ENCODE measurements at regions not wholly inside any gene's neighbourhood (a gene's known extent, or its start where the extent isn't known, plus 50 kb on each side); places are given as distances from the start of the nearest gene placed in this dataset.

DNA sequence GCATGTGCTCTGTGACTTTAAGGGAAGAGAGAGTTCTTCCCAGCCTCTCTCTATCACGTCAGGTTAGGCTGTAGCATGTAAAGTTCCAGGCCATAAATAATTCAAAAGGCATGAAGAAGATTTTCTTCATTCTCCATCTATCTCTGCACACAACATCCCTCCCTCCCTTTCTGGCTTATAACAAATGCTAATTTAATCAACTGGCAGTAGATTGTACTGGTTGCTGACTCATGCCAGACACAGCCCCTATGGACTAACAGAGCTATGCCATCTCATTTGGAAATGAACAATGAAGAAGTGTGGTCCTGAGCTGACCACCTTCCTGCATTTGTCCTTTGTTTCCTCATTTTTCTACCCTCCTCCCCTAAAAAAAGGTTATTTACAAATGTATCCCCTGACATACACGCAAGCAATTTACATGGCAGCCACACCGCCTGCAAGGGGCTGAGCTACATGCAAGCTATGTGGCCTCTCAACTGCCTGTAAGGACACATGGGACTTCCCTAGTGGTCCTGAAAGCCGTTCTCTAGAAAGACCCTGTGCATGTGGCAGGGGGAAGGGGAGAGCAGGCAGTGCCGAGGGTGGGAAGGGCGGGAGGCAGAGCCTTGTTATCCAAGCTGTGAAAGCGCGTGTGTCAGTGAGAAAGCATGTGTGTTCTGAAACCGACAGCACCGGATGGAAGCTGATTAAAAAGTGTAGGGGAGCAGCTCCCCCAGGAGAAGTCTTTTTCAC is 90.9 kb upstream of the KLF7 start:
- DNase-seq (ENCODE audit: low read depth in 3 of 3, low spot score in 1 of 3): no peak

DNA sequence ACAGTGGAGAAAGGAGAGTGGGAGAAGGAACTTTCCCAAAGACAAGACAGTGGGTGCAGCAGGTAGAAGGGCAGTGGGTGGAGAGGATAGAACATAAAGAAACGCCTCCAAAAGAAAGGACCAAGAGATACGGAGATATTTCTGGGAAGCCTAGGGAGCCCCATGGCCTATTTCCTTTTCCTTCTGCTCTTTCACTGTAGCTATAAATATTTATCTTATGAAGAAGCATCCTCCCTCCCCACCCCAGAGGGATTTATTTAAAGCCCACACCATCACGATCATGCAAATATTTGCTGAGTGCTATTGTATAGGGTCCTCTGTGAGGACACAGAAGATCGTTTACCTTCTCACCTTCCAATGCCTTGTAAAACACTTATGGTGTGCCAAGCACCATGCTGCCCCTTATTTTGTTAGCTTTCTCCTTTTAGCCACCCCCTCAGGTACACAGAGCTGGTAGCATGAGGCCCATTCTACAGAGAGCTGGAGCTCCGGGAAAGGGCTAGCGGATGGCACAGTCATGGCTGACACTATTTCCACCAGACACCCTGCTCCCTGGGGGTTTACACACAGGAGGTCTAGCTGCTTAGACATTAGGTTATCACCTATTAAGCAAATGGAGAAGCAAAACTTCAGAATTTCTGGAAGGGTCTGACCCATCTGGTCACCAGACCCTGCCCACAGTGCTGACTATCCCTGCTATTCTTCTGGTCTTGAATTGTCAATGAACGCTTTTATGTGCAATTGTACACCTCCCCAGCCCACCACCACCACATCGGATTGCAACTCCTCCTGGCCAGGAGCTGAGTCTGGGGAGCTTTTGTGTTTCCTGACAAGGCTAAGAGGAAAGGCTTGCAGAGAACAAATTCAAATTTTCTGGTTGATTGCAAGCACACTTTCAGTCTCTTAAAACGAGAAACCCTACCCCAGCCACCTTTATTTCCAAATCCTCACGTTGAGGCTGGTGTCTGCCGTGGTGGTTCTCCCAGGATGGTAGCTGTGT is 91.8 kb upstream of the KLF7 start:
- no peak for DNase-seq (ENCODE audit: low read depth in 3 of 3, low spot score in 1 of 3)

DNA sequence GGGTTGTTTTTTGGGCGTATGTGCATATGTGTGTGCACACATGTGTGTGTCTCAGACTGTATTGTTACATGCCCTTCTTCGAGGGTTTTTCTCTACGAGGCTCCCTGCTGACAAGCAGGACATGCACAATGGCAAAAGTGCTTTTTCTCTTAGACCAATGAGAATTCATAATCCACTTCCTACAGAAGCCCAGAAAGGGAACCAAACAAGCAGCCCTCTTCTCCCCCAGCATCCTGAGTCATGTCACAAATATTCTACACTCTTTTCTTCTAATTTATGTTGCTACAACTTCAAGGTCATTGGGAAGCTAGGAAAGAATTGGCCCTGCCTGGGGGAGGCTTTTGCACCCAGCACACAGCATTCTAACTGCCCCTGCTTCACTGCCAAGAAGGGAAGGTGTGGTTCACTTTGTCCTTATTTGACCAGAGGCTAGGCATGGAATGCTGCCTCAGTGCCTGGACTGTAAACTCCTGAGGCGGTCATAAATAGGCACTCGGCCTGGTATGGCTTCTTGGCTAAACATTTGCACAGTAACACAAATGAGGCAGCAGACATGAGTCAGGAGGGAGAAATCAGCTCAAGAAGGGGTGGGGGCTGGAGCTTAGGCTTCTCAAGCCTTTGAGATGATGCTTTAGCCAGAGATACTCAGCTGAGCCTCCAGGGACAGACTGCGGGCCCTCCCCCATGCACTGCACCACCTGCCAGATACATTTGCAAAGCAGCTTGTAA is 92.7 kb upstream of the KLF7 start:
- DNase-seq (ENCODE audit: low read depth in 3 of 3, low spot score in 1 of 3): no peak

DNA sequence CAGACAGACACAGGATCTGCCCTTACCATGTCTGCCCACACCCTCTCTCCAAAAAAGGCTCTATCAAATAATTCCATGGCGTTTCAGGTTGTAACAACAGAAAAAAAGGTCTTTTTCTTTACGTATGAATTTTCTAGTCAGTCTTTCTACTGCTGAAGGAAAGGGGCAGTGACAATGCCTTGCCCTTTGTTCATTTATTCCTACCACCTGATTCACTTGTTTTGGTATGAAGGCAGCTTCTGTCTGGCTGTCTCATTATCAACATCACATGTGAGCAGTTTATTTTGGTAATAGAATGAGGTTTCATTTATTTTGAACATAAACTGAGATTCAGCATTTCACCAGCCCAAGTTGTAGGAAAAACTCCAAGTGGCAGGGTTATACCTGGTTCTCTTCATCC is 94.3 kb upstream of the KLF7 start:
- DNase-seq (ENCODE audit: low read depth in 3 of 3, low spot score in 1 of 3): no peak

DNA sequence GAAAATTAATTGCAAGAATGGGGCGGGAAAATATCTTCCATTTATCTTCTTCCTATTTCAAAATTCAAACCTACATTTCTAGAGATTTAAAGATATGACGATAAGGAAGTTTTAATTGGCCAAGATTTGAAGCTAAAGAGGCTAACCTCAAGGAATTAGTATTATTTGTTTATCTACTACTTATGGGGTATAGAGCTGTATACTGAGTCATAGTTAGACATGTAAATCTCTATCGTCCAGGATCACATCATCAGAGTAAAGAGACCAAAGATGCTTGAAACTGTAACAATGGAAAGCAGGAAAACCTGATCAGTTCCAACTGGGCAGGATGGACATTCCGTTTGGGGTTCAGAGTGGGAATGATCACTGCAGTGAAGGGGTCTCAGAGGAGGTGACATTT is 95.2 kb upstream of the KLF7 start:
- DNase-seq (ENCODE audit: low read depth in 3 of 3, low spot score in 1 of 3): no peak

DNA sequence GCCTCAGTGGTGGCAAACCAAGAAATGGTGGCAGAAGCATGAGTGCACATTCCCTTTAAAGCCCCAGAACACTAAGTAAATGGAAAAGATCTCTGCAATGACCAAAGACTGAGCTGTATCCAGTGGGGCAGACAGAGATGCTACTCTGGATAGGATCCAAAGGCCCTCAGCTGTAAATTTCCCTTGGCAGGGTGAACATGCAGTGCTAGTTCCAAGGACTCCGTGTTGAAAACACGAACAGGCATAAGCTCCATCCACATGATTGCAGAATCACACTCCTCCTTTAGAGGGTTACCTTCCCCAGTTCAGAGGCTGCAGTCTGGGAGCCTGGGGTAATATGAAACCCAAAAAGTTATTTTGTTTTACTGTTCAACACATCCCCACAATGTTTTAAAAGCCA is 98.6 kb upstream of the KLF7 start:
- no peak for DNase-seq (ENCODE audit: low read depth in 3 of 3, low spot score in 1 of 3)

DNA sequence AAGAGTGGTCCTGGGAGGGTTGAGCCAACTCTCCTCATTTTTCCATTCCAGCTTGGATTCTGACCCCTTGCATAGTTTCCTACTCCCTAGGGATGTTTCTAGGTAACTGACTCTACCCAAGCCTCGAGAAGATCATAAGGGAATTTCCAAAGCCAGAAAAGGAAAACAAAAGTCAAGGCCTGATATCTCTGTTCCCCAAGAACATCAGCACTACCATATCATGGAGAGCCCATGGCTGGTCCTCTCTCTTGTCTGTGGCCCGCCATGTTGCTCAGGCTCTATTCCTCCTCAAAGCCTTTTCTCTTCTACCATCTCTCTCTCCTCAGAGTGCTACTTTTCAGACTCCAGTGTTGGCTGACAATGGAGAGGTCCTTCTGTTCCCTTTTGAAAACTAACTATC is 99.6 kb upstream of the KLF7 start:
- no peak for DNase-seq (ENCODE audit: low read depth in 3 of 3, low spot score in 1 of 3)

DNA sequence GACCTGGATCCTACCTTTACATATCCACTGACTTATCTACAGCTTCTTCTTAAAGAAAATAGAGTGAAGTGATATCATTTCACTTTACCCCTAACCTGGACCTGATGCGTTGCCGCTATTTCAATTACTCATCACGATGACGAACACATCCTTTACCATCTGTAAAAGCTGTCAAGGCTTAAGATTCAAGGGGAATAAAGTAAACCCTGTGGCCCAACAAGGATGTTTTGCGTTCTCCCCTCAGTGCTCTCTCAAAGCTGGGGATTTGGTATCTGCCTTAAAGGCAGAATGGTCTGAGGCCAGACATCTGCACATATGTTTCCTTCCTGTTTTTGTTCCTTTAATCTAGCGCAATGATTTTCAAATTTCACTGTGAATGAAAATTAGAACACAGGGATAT is 100.1 kb upstream of the KLF7 start:
- DNase-seq (ENCODE audit: low read depth in 3 of 3, low spot score in 1 of 3): no peak

DNA sequence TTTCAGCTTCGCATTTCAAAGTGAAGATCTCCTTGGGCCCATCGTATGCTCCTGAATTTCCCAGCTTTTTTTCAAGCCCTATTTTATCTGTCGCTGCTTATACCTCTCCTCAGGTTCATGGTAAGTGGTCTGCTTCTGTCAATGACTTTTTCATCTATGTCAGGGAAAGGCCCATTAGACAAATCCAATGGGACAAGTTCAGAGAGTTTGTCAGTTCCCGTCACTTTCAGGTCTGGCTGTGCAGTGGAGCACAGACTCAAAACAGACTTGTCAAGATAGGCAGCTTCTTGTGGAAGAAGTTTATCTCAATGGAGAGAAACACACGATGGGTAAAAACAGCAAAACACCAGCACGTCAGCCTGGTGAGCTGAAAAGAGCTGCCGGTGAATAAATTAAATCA is 100.9 kb upstream of the KLF7 start:
- DNase-seq (ENCODE audit: low read depth in 3 of 3, low spot score in 1 of 3): no peak

DNA sequence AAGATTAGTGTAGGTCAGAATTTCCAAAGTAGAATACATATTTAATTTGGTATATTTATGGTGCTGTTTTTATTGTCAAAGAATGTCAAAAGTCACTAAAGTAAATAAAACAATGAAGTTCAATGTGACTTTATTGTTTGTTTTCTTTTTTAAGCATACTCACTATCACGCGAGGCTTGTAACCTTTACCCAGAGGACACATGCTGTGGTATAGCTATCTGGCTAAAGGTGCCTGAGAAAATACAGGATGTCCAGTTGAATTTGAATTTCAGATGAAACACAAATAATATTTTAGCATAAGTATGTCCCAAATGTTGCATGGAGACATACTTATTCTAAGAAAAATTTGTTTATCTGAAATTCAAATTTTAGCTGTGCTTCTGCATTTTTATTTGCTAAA is 103.3 kb upstream of the KLF7 start:
- DNase-seq (ENCODE audit: low read depth in 3 of 3, low spot score in 1 of 3): no peak

DNA sequence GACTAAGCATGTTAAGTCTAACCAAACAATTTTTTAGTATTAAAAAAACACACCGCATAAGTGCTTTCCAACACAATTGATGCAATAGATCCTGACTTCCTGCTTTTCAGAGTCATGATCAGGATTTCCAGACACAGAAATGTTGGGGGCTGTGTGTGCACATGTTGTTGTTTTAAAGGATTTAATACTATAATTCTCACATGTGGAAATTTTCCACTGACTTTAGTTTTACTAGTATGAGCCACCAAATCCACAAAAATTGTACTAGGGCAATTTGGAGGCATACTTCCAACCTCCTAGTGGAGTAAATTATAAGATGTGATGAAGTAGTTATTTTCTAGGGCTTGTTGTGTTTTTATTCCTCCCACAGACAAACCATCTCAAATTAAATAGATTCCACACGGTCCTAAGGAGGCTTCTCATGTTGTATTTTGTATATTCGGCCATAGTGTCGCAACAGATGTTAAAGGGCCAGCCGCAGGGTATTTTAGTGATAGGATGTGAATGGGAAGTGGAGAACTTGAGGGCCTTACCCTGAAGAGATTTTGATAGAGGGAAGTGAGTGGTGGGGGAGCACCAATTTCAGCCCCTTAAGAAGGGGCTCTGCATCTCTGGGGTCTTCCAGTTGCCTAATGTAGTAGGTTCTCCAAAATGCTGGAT is 108.9 kb upstream of the KLF7 start:
- no peak for DNase-seq (ENCODE audit: low read depth in 3 of 3, low spot score in 1 of 3)

DNA sequence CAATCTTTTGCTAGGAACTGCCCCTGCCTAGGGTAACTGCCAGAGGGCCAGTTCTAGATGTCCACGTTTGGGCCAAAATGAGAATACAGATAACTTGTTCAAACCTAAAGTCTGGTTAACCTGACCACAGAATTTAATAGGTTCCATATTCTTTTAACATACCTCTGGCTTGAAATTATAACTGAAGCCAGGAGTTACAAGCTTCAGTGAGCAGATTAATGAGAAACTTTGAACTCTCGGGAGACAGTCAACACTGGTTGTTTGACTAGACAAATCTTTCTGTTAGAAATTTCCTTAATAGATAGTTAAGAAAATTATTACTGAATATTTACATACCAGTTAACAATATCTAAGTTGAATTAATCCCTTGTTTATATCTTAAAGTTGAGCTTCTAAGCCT is 110.0 kb upstream of the KLF7 start:
- DNase-seq (ENCODE audit: low read depth in 3 of 3, low spot score in 1 of 3): no peak

DNA sequence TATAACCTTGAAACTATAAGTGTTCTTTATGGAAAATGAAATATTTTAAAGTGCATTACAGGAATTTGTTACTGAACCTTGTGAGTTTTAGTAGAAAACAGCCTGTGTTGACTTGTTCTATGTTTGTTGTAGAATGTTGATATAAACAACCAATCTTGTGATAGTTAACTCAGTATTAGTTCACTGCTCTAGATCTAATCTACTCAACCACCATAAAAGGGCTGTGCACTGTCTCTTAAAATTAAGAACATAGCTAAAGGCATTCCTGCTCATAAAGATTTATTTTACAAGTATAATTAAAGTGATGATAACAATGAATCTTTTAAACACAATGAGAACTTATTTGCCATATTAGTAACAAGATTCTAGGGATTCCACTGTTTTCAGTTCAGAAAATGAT is 110.5 kb upstream of the KLF7 start:
- DNase-seq (ENCODE audit: low read depth in 3 of 3, low spot score in 1 of 3): no peak

DNA sequence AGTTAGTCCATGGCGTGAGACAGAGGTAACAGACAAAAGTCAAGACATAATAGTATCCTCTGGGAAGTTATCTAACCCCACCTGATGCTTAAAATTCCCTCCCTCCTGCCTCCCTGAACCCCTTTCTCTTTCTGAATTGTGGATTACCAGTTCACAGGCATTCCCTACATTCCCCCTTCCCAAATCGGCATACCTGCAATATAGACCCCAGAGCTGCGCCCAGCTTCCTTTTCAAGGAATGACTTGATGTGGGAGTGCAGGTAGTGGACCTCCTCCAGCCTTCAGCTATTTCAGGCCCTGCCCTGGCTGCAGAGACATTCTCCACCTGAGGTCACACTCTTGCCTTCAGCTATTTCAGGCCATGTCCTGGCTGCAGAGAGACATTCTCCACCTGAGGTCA is 111.1 kb upstream of the KLF7 start:
- DNase-seq (ENCODE audit: low read depth in 3 of 3, low spot score in 1 of 3): no peak

DNA sequence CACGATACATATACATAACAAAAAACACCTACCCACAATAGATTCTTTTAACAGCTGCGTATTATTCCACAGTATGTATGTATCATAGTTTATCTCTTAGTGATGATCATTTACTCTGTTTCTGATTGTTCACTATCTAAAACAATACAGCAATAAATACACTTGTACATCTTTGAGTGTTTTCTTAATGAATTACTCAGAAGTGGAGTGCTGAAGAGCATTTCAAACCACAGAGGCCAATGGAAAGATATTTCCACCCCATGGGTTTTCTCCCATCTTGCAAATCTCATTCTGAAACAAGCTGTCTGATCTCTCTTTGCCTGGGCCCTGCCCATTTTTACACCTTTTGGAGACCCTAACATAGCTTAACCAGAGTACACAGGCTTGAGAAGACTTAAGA is 113.8 kb upstream of the KLF7 start:
- no peak for DNase-seq (ENCODE audit: low read depth in 3 of 3, low spot score in 1 of 3)

DNA sequence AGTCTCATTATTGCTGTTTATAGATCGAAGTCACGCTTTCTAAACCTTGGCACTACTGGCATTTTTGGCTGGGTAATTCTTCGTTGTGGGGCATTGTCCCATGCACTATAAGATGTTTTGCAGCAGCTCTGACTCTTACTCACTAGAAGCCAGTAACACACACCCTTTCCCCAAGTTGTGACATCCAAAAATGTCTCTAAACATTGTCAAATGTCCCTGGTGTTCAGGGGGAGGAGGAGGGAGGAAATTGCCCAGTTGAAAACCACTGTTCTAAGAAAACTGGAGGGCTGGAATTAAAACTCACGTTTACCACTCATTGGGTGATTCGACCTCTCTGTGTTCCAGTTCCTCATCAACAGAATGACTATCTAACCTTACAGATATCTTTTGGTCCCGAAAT is 115.7 kb upstream of the KLF7 start:
- DNase-seq (ENCODE audit: low read depth in 3 of 3, low spot score in 1 of 3): no peak

DNA sequence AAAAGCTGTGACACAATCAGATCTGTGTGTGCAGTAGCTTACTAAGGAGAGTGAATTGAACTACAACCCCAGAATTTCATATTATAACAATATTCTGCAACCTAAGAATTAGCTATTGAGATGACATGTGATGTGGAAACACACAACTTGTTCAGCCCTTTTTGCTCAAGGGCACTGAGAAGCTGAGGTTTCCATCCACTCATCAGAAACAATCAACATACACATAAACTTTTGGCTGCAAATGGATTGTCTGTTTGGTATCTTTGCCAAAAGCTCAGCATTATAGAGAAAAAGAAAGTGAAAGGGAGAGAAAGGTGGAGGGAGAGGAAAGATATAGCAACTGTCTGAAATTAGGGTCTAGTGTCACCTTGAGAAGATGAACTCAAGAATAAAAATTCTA is 117.2 kb upstream of the KLF7 start:
- DNase-seq (ENCODE audit: low read depth in 3 of 3, low spot score in 1 of 3): no peak

DNA sequence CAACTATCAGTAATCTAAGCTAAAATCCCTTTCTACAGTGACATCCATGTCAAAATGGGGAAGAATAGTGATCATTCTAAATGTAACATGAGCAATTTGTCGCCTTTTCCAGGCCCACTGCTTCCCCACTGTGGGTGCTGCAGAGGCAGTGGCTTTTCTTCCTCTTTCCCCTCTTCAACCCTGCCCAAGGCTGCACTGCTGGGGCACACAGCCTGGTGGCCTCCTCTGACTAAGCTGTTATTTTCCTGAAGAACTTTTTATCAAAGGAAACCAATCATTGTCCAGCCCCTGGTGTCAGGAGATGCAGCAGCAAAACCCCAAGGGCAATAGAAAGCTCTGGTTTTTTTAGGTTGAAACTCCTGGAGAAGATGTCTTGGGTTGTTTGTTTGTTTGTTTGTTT is 117.6 kb upstream of the KLF7 start:
- DNase-seq (ENCODE audit: low read depth in 3 of 3, low spot score in 1 of 3): no peak

DNA sequence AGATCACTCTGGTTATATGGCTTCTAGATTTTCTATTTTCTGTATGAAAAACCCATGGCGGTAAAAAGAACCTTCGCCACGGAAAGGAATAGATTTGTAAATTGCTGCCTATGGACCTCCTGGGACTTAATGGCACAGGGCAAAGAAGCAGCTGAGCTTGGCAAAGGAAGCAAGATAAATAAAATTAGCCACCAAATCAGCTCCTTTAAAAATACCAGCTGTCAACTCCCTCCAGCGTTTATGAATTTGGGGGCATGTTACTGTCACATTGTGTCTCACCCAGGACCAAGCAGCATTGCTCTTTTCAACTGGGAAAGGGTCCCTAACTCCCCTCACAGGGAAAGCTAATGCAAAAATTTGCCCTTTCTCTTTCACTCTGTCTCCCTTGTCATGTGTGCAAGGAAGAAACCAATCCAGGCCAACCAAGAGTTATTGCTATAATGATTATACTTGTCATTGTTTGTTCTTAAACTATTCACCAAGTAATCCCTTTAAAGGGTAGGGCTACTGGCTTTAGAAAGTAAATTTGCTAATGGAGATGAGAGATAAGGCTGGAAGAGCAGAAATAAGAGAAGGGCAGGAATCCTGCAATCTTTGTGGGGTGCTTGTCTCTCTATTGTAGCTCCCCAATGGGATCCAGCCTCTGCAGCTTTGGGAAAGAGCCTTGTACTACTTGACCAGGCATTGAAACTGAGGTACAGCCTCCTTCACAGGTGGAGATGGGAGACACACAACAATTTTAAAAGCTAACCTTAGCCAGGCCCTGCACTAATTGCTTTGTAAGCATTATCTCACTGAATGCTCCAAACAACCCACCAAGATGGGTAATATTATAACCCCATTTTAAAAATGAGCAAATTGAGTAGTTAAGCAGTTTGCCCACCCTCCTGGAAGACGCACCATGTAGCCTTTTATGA is 119.1 kb upstream of the KLF7 start:
- DNase-seq (ENCODE audit: low read depth in 3 of 3, low spot score in 1 of 3): no peak

DNA sequence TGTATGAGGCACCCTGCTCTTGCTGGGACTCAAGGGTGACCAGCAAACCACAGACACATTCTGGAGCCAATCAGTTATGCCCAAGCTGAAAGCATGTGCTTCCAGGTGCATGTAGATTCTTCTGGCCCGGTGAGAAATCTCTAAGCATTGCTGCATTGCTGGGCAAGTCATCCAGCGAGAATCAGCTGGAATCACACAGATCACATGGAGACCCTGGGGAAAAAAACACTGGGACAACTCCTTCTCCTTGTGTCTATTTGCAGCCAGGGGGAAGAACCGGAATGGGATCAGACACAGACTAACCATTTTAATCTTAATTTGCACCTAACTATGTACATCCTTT is 119.7 kb upstream of the KLF7 start:
- no peak for DNase-seq (ENCODE audit: low read depth in 3 of 3, low spot score in 1 of 3)

All from stimulated activated CD4-positive, alpha-beta T cell treated with anti-CD3 and anti-CD28 coated beads, TNF-alpha, amount 100 ng/mL, for 1 hour (primary cell).